ENCODE measurements at regions not wholly inside any gene's neighbourhood (a gene's known extent, or its start where the extent isn't known, plus 50 kb on each side); places are given as distances from the start of the nearest gene placed in this dataset.

GRCh38 chr4:30553151-30553550 is 167.0 kb upstream of the PCDH7 start:
- no peak for TF ChIP-seq POLR2AphosphoS5 (IDR thresholded peaks at IDR 0.05)
- TF ChIP-seq TAF1 (IDR thresholded peaks at IDR 0.05; ENCODE audit: low read depth), result no peak
- TF ChIP-seq MXI1 (conservative IDR thresholded peaks at IDR 0.05; ENCODE audit: poor library complexity, severe bottlenecking), result no peak
- no peak for TF ChIP-seq EZH2 (IDR thresholded peaks at IDR 0.05; ENCODE audit: borderline replicate concordance, insufficient read depth, low read length, poor library complexity, severe bottlenecking)
- TF ChIP-seq CTCF (IDR thresholded peaks at IDR 0.05; ENCODE audit: poor library complexity, severe bottlenecking), result no peak
- TF ChIP-seq RAD21 (conservative IDR thresholded peaks at IDR 0.05), result no peak
- TF ChIP-seq EP300 (conservative IDR thresholded peaks at IDR 0.05; ENCODE audit: poor library complexity, severe bottlenecking), result no peak
- no peak for TF ChIP-seq REST (IDR thresholded peaks at IDR 0.05; ENCODE audit: borderline replicate concordance)

All from neural cell (in vitro differentiated cells).